BJ (cell line): ENCODE measurements at regions not wholly inside any gene's neighbourhood (a gene's known extent, or its start where the extent isn't known, plus 50 kb on each side); places are given as distances from the start of the nearest gene placed in this dataset.

Experiments
- CTCF ChIA-PET: fragments of 350-600 bp; formaldehyde crosslinking; extraction: SDS; loops from one replicate; lab custom pipeline; 2021; ENCODE audit warnings: antibody characterized with exemption, inconsistent platforms; lab: Yijun Ruan, JAX
- POLR2A ChIA-PET: fragments of 300-600 bp; sonication (Branson Sonifier 250); formaldehyde crosslinking; extraction: SDS; loops from one replicate; lab custom pipeline; 2021; ENCODE audit warnings: antibody characterized with exemption; lab: Charles Lee
- DNase-seq: peaks from one replicate; pipeline ENCODE4 v3.0.0-alpha.2; 2011; ENCODE audit warnings: low read depth
- H3K27me3 ChIP-seq: 2 replicates; pipeline ENCODE4 v1.6.0; 2011; ENCODE audit warnings: low read length; ENCODE audit not compliant: control insufficient read depth, insufficient read depth
- H3K36me3 ChIP-seq: 2 replicates; pipeline ENCODE4 v1.5.1; 2011; ENCODE audit warnings: low read length; ENCODE audit not compliant: control insufficient read depth, insufficient read depth
- H3K4me3 ChIP-seq: 2 replicates; pipeline ENCODE4 v1.5.1; 2011; ENCODE audit warnings: low read depth, mild to moderate bottlenecking, control low read depth, low read length
- CTCF ChIP-seq: IDR thresholded peaks from 2 replicates; pipeline ENCODE4 v1.5.1; 2011; ENCODE audit warnings: low read depth, mild to moderate bottlenecking, control low read depth, inconsistent platforms, low read length, moderate library complexity; ENCODE audit not compliant: insufficient read depth

DNA sequence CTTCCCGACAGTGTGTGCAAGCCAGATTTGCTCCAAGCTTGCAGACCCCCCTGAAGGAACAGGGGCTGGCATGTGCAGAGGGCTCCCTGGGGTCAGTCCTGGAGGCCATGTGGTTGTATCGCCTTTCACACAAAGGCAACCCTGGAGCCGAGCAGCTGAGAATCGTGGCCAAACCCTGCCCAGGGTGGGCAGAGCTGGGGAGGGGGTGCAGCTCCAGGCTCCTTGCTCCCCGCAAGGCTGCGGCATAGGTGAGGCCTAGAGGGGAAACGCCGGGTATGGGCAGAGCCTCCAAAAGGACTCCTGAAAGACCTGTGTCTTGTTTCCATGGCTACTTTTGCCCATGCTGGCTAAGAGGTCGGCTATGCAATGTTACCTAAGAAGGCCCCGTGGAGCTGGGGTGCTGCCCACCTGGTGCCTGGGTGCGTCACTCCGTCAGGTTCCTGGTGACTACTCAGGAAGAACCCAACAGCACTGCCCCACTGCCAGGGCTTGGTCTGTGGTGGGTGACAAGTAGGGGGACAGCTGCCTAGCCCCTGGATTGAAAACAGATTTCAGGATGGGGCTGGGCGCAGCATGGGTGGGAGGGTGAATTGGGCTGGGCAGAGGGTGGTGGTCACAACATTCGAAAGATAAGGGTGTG, 171.0 kb upstream of the SHH start:
- DNase-seq: no peak
- TF ChIP-seq CTCF: no peak
- ChIA-PET POLR2A (no interaction called here), CTCF (no interaction called here)
- Histone ChIP-seq H3K27me3 (no peaks in the 10 kb centered on the region), H3K4me3 (no peak overlapping the region), H3K36me3 (no peaks in the 10 kb centered on the region)

DNA sequence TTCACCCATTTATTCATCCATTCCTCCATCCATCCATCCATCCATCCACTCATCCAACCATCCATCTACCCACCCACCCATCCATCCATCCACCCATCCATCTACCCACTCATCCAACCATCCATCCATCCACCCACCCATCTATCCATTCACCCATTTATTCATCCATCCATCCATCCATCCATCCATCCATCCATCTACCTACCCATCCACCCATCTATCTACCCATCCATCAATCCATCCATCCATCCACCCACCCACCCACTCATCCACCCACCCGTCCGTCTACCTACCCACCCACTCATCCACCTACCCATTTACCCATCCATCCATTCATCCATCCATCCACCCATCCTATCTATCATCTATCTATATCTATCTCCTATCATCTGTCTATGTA, 169.4 kb upstream of the SHH start:
- no peaks in the 10 kb centered on the region for H3K27me3 ChIP-seq
- DNase-seq: no peak
- H3K4me3 ChIP-seq: no peak overlapping the region
- no peak for TF ChIP-seq CTCF
- POLR2A ChIA-PET: no interaction called here
- CTCF ChIA-PET: no interaction called here
- H3K36me3 ChIP-seq: no peaks in the 10 kb centered on the region

DNA sequence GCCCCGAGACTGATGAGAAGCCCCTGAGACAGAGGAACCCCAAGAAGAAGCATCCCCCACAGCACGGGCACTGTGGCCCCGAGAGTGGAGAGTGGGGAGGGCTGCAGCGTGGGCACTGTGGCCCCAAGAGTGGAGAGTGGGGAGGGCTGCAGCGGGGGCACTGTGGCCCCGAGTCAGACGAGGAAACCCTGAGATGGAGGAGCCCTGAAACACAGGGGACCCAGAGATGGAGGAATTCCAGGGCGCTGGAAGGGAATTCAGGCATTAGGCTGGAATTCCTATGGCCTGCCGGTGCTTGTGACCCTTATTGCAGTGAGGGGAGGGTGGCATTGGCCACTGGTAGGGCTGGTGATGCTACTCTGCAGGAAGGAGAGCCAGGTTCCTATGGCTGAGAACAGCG, 168.6 kb upstream of the SHH start:
- Histone ChIP-seq H3K27me3 (no peaks in the 10 kb centered on the region), H3K36me3 (no peaks in the 10 kb centered on the region), H3K4me3 (no peak overlapping the region)
- CTCF ChIA-PET: no interaction called here
- DNase-seq: no peak
- POLR2A ChIA-PET: no interaction called here
- TF ChIP-seq CTCF: no peak

DNA sequence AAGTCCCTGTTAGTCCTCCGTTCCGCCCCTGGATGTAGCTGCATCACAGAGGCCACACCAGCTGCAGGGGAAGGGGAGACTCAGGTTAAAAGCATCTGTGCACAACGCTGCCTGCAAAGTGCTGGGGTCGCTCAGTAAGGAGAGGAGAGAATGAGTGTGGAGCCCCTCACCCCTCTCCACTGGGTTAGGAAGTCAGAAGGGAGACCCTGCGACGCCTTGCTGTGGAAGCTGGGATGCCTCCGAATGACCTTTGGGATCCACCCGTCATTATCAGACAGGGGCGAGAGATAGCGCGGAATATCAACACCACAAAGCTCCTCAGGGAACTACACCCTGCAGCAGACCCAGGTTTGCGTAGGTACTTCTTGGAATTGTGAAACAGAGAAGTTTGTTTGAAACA, 167.7 kb upstream of the SHH start:
- no peak for TF ChIP-seq CTCF
- Histone ChIP-seq H3K4me3 (no peak overlapping the region), H3K36me3 (no peaks in the 10 kb centered on the region), H3K27me3 (no peaks in the 10 kb centered on the region)
- ChIA-PET CTCF (no interaction called here), POLR2A (no interaction called here)
- DNase-seq: no peak

DNA sequence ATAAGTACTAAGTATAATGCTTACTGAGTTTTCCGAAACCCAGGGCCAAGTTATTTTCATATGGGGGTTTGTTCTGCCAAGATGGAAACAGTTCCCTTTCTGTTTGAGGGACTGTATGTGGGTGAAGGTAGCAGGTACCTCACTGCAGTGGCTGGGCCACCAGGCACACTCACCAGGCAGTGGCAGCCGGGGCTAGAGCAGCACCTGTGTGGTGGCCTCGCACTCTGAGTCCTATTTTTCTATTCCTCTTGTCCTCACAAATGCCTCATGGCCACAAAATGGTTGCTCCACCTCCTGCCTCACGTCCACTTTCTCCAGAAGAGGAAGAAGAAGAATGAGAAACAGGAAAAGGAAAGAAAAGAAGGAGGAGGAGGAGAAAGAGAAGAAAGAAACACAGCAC, 167.3 kb upstream of the SHH start:
- H3K4me3 ChIP-seq: no peak overlapping the region
- CTCF ChIA-PET: no interaction called here
- POLR2A ChIA-PET: no interaction called here
- no peaks in the 10 kb centered on the region for H3K27me3 ChIP-seq
- no peaks in the 10 kb centered on the region for H3K36me3 ChIP-seq
- TF ChIP-seq CTCF: no peak
- DNase-seq: no peak
